PC-9 (cell line): ENCODE measurements at regions not wholly inside any gene's neighbourhood (a gene's known extent, or its start where the extent isn't known, plus 50 kb on each side); places are given as distances from the start of the nearest gene placed in this dataset.

Experiments used
- BruUV-seq: library from RNA; stranded (reverse); fragments of 400-500 nt; replicated peaks from 2 replicates; lab custom pipeline; 2021; lab: Mats Ljungman, UMichigan
- CTCF ChIA-PET: fragments of 300-600 bp; sonication (Branson Sonifier 250); formaldehyde crosslinking; loops from one replicate; lab custom pipeline; 2022; ENCODE audit warnings: antibody characterized with exemption; lab: Charles Lee
- POLR2A ChIA-PET: fragments of 300-600 bp; sonication (Branson Sonifier 250); formaldehyde crosslinking; loops from one replicate; lab custom pipeline; 2022; ENCODE audit warnings: antibody characterized with exemption; ENCODE audit not compliant: unreplicated experiment; lab: Charles Lee
- DNase-seq, 2 experiments: peaks; one replicate each; pipeline versions ENCODE4 v3.0.0 to v3.0.0-alpha.2; 2015 to 2022; ENCODE audit warnings: mixed read lengths in 1 of 2
- H2AFZ ChIP-seq: fragments of 200-600 bp; sonication (generic); 2 replicates; pipeline ENCODE4 v1.8.1; 2017; ENCODE audit warnings: antibody characterized with exemption
- H3F3A ChIP-seq: fragments of 200-600 bp; sonication (generic); 2 replicates; pipeline ENCODE4 v1.8.1; 2017; ENCODE audit warnings: antibody characterized with exemption, mild to moderate bottlenecking, low read depth; ENCODE audit not compliant: insufficient read depth
- H3K27ac ChIP-seq: fragments of 200-600 bp; sonication (generic); 2 replicates; pipeline ENCODE4 v1.6.1; 2016; ENCODE audit warnings: mixed run types
- H3K27me3 ChIP-seq: fragments of 200-600 bp; sonication (generic); 2 replicates; pipeline ENCODE4 v1.6.1; 2016; ENCODE audit warnings: low read depth, mixed run types; ENCODE audit not compliant: insufficient read depth
- H3K36me3 ChIP-seq: fragments of 200-600 bp; sonication (generic); 2 replicates; pipeline ENCODE4 v1.6.1; 2016; ENCODE audit warnings: low read depth, mixed run types
- H3K4me1 ChIP-seq: fragments of 200-600 bp; sonication (generic); replicated peaks from 2 replicates; pipeline ENCODE4 v1.6.1; 2016; ENCODE audit warnings: mixed run types; ENCODE audit not compliant: insufficient read depth
- H3K4me2 ChIP-seq: fragments of 200-600 bp; sonication (generic); 2 replicates; pipeline ENCODE4 v1.6.1; 2017; ENCODE audit warnings: mixed run types
- H3K4me3 ChIP-seq: fragments of 200-600 bp; sonication (generic); 2 replicates; pipeline ENCODE4 v1.6.1; 2016; ENCODE audit warnings: mixed run types
- H3K79me2 ChIP-seq: fragments of 200-600 bp; sonication (generic); 2 replicates; pipeline ENCODE4 v1.6.1; 2017; ENCODE audit warnings: low read depth, mixed run types
- H3K9me2 ChIP-seq: fragments of 200-600 bp; sonication (generic); 2 replicates; pipeline ENCODE4 v1.8.1; 2017; ENCODE audit warnings: mild to moderate bottlenecking; ENCODE audit not compliant: insufficient read depth
- H3K9me3 ChIP-seq: fragments of 200-600 bp; sonication (generic); 2 replicates; pipeline ENCODE4 v1.8.1; 2016; ENCODE audit warnings: low read depth; ENCODE audit not compliant: insufficient read depth
- H4K20me1 ChIP-seq: fragments of 200-600 bp; sonication (generic); 2 replicates; pipeline ENCODE4 v1.8.1; 2017; ENCODE audit not compliant: insufficient read depth
- CTCF ChIP-seq: fragments of 200-600 bp; sonication (generic); conservative IDR thresholded peaks from 2 replicates; pipeline ENCODE4 v1.6.1; 2017; ENCODE audit warnings: mixed run types, antibody characterized with exemption, mild to moderate bottlenecking, moderate library complexity
- EZH2 ChIP-seq: fragments of 200-600 bp; sonication (generic); IDR thresholded peaks from 2 replicates; pipeline ENCODE4 v1.8.0; 2017; ENCODE audit warnings: antibody characterized with exemption, low read depth
- intact Hi-C: fragments of 100-400 bp; cut with micrococcal nuclease; formaldehyde crosslinking; loops from one replicate; pipeline ENCODE4 v1.10.0; 2022; ENCODE audit not compliant: unreplicated experiment

- intact Hi-C loops = no loop called here
- Histone ChIP-seq H3K36me3 (no peaks in the 10 kb centered on the region), H3K4me3 (no peak overlapping the region), H3K9me2 (no peaks in the 10 kb centered on the region), H3K4me1 (no peaks in the 10 kb centered on the region), H3K27me3 (no peaks in the 10 kb centered on the region), H2AFZ (no peak overlapping the region), H3F3A (no peaks in the 10 kb centered on the region), H3K79me2 (no peaks in the 10 kb centered on the region), H4K20me1 (no peaks in the 10 kb centered on the region), H3K9me3 (no peaks in the 10 kb centered on the region), H3K27ac (no peak overlapping the region), H3K4me2 (no peak overlapping the region)
- CTCF ChIA-PET = no interaction called here
- no TSS peak for BruUV-seq
- POLR2A ChIA-PET = no interaction called here
- DNase-seq = no peak
- no peak for TF ChIP-seq EZH2
- no peak for TF ChIP-seq CTCF
Observed at GRCh38 chr13:82196087-82196486, 1686.2 kb downstream of the SLITRK1 start.

- CTCF ChIA-PET = no interaction called here
- POLR2A ChIA-PET = no interaction called here
- TF ChIP-seq EZH2 (no peak), CTCF (no peak)
Observed at GRCh38 chr13:82187227-82187626, 1695.0 kb downstream of the SLITRK1 start.

GRCh38 chr13:82176751-82177150, 1705.5 kb downstream of the SLITRK1 start:
- intact Hi-C loops = no loop called here
- POLR2A ChIA-PET = no interaction called here
- BruUV-seq = no TSS peak

More at GRCh38 chr13:82187227-82187626, 1695.0 kb downstream of the SLITRK1 start:
- no peaks in the 10 kb centered on the region for H3K9me3 ChIP-seq
- no peak overlapping the region for H3K4me2 ChIP-seq
- no peaks in the 10 kb centered on the region for H3K9me2 ChIP-seq
- no peak overlapping the region for H3K27ac ChIP-seq
- H4K20me1 ChIP-seq = no peaks in the 10 kb centered on the region
- no peaks in the 10 kb centered on the region for H3K79me2 ChIP-seq
- no peak overlapping the region for H3K4me3 ChIP-seq
- H3K4me1 ChIP-seq = no peaks in the 10 kb centered on the region
- no peaks in the 10 kb centered on the region for H3K36me3 ChIP-seq
- no peaks in the 10 kb centered on the region for H3K27me3 ChIP-seq
- BruUV-seq = no TSS peak
- no peak overlapping the region for H2AFZ ChIP-seq
- H3F3A ChIP-seq = no peaks in the 10 kb centered on the region
- no peak for DNase-seq
- intact Hi-C loops = no loop called here

More at GRCh38 chr13:82176751-82177150, 1705.5 kb downstream of the SLITRK1 start:
- no peaks in the 10 kb centered on the region for H3K4me1 ChIP-seq
- CTCF ChIA-PET = no interaction called here
- H3F3A ChIP-seq = no peaks in the 10 kb centered on the region
- H3K27me3 ChIP-seq = no peaks in the 10 kb centered on the region
- H3K9me2 ChIP-seq = no peaks in the 10 kb centered on the region
- H3K4me3 ChIP-seq = no peak overlapping the region
- H3K36me3 ChIP-seq = no peaks in the 10 kb centered on the region
- H3K9me3 ChIP-seq = no peaks in the 10 kb centered on the region
- no peak for TF ChIP-seq CTCF
- no peak for TF ChIP-seq EZH2
- H2AFZ ChIP-seq = no peak overlapping the region
- H3K4me2 ChIP-seq = no peak overlapping the region
- no peaks in the 10 kb centered on the region for H3K79me2 ChIP-seq
- no peak overlapping the region for H3K27ac ChIP-seq
- no peaks in the 10 kb centered on the region for H4K20me1 ChIP-seq
- no peak for DNase-seq
